Activated CD8-positive, alpha-beta T cell treated with anti-CD3 and anti-CD28 coated beads for 36 hours (primary cell): ENCODE measurements at regions not wholly inside any gene's neighbourhood (a gene's known extent, or its start where the extent isn't known, plus 50 kb on each side); places are given as distances from the start of the nearest gene placed in this dataset.

Experiments
- ATAC-seq: fragments of 200-7000 bp; cut with Tn5 transposase; one replicate; pipeline ENCODE4 v1.10.0; 2021; ENCODE audit warnings: mild to moderate bottlenecking, moderate library complexity
- CTCF ChIA-PET: fragments of 350-600 bp; sonication (Branson Sonifier 250); formaldehyde crosslinking; loops from one replicate; lab custom pipeline; 2021; ENCODE audit warnings: antibody characterized with exemption; lab: Charles Lee
- POLR2A ChIA-PET: fragments of 350-600 bp; sonication (Branson Sonifier 250); formaldehyde crosslinking; loops from one replicate; lab custom pipeline; 2021; ENCODE audit warnings: antibody characterized with exemption; lab: Charles Lee
- DNase-seq: peaks from one replicate; pipeline ENCODE4 v3.0.0-alpha.2; 2020
- H3K27ac Mint-ChIP-seq: one replicate; pipeline ENCODE4 v1.8.0; 2021; ENCODE audit warnings: mild to moderate bottlenecking, mixed read lengths
- H3K27me3 Mint-ChIP-seq: one replicate; pipeline ENCODE4 v1.8.0; 2021; ENCODE audit warnings: mixed read lengths
- H3K36me3 Mint-ChIP-seq: one replicate; pipeline ENCODE4 v1.8.0; 2021; ENCODE audit warnings: low read depth, mixed read lengths
- H3K4me1 Mint-ChIP-seq: one replicate; pipeline ENCODE4 v1.8.0; 2021; ENCODE audit warnings: low read depth, mixed read lengths
- H3K4me3 Mint-ChIP-seq: one replicate; pipeline ENCODE4 v1.8.0; 2021; ENCODE audit warnings: mild to moderate bottlenecking, moderate library complexity, mixed read lengths
- H3K9me3 Mint-ChIP-seq: one replicate; pipeline ENCODE4 v1.8.0; 2021; ENCODE audit warnings: mixed read lengths
- intact Hi-C: fragments of 100-400 bp; cut with micrococcal nuclease; formaldehyde crosslinking; loops from one replicate; pipeline ENCODE4 v1.10.0; 2022
- TF ChIP-seq, protein P1 (sequence below): fragments of 200-600 bp; IDR thresholded peaks from one replicate; pipeline ENCODE4 v1.8.0; 2022; ENCODE audit warnings: antibody characterized with exemption, mild to moderate bottlenecking

DNA sequence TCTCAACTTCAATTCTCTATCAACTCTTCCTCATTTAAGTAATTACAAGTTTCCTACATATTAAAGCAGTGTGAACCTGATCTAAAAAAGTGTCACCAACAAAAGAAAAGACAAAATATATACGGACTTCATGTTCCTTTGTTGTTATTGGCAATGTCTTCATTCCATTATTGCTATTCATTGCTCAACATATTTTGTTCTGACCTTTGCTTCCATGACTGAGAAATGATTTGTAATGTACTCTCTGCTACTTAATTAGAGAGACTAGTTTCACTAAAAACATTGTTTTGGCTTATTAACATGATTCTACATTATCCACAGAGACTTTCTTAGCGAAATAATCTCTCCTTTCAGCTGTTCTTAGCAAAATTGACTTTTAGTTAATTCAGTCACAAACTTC is 657.2 kb upstream of the ROBO1 start:
- ChIA-PET CTCF (no interaction called here), POLR2A (no interaction called here)
- intact Hi-C loops, result no loop called here
- H3K27ac Mint-ChIP-seq, result no peak overlapping the region
- no peaks in the 10 kb centered on the region for H3K27me3 Mint-ChIP-seq
- TF ChIP-seq, protein P1, sequence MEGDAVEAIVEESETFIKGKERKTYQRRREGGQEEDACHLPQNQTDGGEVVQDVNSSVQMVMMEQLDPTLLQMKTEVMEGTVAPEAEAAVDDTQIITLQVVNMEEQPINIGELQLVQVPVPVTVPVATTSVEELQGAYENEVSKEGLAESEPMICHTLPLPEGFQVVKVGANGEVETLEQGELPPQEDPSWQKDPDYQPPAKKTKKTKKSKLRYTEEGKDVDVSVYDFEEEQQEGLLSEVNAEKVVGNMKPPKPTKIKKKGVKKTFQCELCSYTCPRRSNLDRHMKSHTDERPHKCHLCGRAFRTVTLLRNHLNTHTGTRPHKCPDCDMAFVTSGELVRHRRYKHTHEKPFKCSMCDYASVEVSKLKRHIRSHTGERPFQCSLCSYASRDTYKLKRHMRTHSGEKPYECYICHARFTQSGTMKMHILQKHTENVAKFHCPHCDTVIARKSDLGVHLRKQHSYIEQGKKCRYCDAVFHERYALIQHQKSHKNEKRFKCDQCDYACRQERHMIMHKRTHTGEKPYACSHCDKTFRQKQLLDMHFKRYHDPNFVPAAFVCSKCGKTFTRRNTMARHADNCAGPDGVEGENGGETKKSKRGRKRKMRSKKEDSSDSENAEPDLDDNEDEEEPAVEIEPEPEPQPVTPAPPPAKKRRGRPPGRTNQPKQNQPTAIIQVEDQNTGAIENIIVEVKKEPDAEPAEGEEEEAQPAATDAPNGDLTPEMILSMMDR, result no peak
- no peak for DNase-seq
- no peak overlapping the region for H3K4me3 Mint-ChIP-seq
- H3K4me1 Mint-ChIP-seq, result no peaks in the 10 kb centered on the region
- peaks cover 20% of the 10 kb centered on the region for H3K9me3 Mint-ChIP-seq
- ATAC-seq, result no peak
- no peaks in the 10 kb centered on the region for H3K36me3 Mint-ChIP-seq

DNA sequence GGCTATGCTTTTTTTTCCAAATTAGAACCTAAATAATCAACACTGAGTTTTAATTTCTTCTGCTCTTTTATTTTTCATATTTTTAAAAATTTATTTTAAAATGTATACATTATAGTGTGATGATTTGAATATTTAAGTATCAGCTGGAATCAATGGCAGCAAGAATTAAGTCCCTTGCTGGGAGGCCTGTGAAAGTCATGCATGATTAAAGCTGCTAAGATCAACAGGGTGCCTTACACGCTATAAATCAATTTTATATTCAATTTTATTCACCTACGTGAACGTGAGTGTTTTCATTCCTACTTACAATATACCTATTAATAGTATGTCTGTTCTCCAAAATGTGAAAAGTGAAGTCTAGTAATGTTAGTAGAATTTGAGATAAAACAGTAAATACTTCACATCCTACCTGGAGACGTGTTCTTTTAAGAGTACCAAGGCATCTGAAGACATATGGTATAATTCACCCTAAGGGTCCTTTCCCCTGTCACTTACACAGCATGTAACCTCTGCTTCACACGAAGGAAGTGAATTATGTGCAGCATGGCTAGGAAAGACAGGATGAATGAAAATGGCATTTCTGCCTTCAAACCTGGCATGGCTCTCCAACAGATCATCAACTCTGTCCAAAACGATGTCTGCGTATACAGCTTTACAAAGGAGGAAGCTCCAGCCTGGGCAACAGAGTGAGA is 640.4 kb upstream of the ROBO1 start:
- Mint-ChIP-seq H3K27ac (no peak overlapping the region), H3K27me3 (no peaks in the 10 kb centered on the region), H3K4me3 (no peak overlapping the region), H3K4me1 (no peaks in the 10 kb centered on the region), H3K9me3 (peaks cover 4% of the 10 kb centered on the region), H3K36me3 (no peaks in the 10 kb centered on the region)
- TF ChIP-seq, protein P1, result no peak
- CTCF ChIA-PET, result no interaction called here
- ATAC-seq (no peak), DNase-seq (no peak)
- POLR2A ChIA-PET, result no interaction called here
- intact Hi-C loops, result no loop called here

DNA sequence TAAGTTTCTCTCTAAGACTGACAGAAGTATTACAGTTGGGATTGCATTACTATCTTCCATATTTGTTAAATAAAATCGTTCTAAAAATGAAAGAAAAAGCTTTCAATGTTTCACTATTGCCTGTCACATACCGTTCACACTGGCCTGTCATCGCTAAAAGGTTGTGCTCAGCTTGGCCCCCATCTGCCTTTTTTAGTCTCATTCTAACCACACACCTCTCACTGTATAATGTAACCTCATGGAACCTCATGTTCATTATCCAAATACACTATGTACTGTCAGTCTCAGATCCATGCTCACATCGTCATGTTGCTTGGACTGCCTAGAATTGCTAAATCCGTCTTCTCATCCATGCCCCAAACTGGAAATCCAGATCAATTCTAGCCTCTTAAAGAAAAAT is 637.8 kb upstream of the ROBO1 start:
- intact Hi-C loops, result no loop called here
- no peak overlapping the region for H3K4me3 Mint-ChIP-seq
- TF ChIP-seq, protein P1, result no peak
- no peaks in the 10 kb centered on the region for H3K4me1 Mint-ChIP-seq
- ATAC-seq (no peak), DNase-seq (no peak)
- H3K36me3 Mint-ChIP-seq, result no peaks in the 10 kb centered on the region
- peaks cover 5% of the 10 kb centered on the region for H3K9me3 Mint-ChIP-seq
- POLR2A ChIA-PET, result no interaction called here
- H3K27ac Mint-ChIP-seq, result no peak overlapping the region
- no peaks in the 10 kb centered on the region for H3K27me3 Mint-ChIP-seq
- CTCF ChIA-PET, result no interaction called here

DNA sequence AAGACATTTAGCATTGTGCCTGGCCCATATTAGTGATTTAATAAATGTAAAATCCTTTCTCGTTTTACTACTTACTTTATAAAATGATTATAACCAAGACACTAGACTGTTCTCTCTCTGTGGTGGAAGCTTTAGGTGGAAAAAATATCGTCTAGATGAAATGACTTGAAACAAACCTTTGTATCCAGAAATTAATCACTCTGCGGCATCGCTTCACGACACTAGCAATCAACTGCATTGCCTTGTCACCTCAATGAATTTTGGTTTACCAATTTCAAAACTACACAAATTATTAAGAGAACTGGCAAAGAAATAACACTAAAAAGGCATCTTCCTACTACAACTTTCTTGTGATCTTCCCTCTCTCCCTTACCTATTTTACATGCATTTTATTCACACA is 627.2 kb upstream of the ROBO1 start:
- DNase-seq (no peak), ATAC-seq (no peak)
- POLR2A ChIA-PET, result no interaction called here
- H3K27ac Mint-ChIP-seq, result no peak overlapping the region
- H3K4me3 Mint-ChIP-seq, result no peak overlapping the region
- no peaks in the 10 kb centered on the region for H3K27me3 Mint-ChIP-seq
- TF ChIP-seq, protein P1, result no peak
- CTCF ChIA-PET, result no interaction called here
- no peaks in the 10 kb centered on the region for H3K36me3 Mint-ChIP-seq
- intact Hi-C loops, result no loop called here
- peaks cover 6% of the 10 kb centered on the region for H3K9me3 Mint-ChIP-seq
- no peaks in the 10 kb centered on the region for H3K4me1 Mint-ChIP-seq

DNA sequence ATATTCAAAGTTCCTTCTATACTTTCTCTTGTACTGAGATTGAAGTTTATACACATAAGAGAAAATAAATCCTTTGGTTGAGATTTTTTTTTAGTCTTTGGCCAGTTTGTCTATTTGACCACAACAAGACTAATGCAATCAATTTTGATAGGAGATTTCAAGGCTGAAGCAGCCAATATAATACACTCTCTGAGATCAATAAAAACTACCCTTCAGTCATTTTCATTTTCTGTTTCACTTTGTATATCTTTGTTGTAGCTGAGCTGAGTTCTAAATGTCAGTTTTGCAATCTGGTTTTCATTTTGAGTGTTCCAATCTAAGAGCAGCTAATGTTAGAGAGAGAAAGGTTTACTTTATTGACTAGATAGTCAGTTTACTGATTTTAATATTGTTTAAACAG is 623.8 kb upstream of the ROBO1 start:
- Mint-ChIP-seq H3K27me3 (no peaks in the 10 kb centered on the region), H3K4me3 (no peak overlapping the region), H3K27ac (no peak overlapping the region), H3K9me3 (peaks cover 6% of the 10 kb centered on the region), H3K4me1 (no peaks in the 10 kb centered on the region), H3K36me3 (no peaks in the 10 kb centered on the region)
- TF ChIP-seq, protein P1, result no peak
- CTCF ChIA-PET, result no interaction called here
- POLR2A ChIA-PET, result no interaction called here
- DNase-seq, result no peak
- intact Hi-C loops, result no loop called here
- no peak for ATAC-seq
